GM21619 (cell line): ENCODE measurements at regions not wholly inside any gene's neighbourhood (a gene's known extent, or its start where the extent isn't known, plus 50 kb on each side); places are given as distances from the start of the nearest gene placed in this dataset.

ENCODE experiments used
- ATAC-seq: cut with Tn5 transposase; IDR thresholded peaks from one replicate; pipeline ENCODE4 v1.9.1; 2021; ENCODE audit not compliant: unreplicated experiment

- ATAC-seq, result no peak
These were observed 139.3 kb downstream of the IRF8 start for GRCh38 chr16:86037999-86038925.

- ATAC-seq, result no peak
These were observed 140.0 kb downstream of the IRF8 start for GRCh38 chr16:86038926-86039310.

- ATAC-seq, result no peak
These were observed 140.6 kb downstream of the IRF8 start for GRCh38 chr16:86039606-86040005.

GRCh38 chr16:86040496-86040895 lies 141.5 kb downstream of the IRF8 start:
- no peak for ATAC-seq

GRCh38 chr16:86041215-86041614 lies 142.3 kb downstream of the IRF8 start:
- ATAC-seq, result no peak

- ATAC-seq, result no peak
These were observed 142.8 kb downstream of the IRF8 start for GRCh38 chr16:86041807-86042206.

GRCh38 chr16:86042393-86042792 lies 143.4 kb downstream of the IRF8 start:
- no peak for ATAC-seq

GRCh38 chr16:86042996-86043725 lies 144.2 kb downstream of the IRF8 start:
- no peak for ATAC-seq

GRCh38 chr16:86044241-86044671 lies 145.3 kb downstream of the IRF8 start:
- ATAC-seq, result no peak

GRCh38 chr16:86044881-86045590 lies 146.1 kb downstream of the IRF8 start:
- ATAC-seq, result no peak

- ATAC-seq, result no peak
These were observed 146.6 kb downstream of the IRF8 start for GRCh38 chr16:86045591-86045971.

- ATAC-seq, result no peak
These were observed 147.1 kb downstream of the IRF8 start for GRCh38 chr16:86046026-86046425.

GRCh38 chr16:86046667-86047270 lies 147.8 kb downstream of the IRF8 start:
- no peak for ATAC-seq

GRCh38 chr16:86048221-86048620 lies 149.3 kb downstream of the IRF8 start:
- no peak for ATAC-seq

GRCh38 chr16:86048882-86049585 lies 150.1 kb downstream of the IRF8 start:
- ATAC-seq, result no peak

- ATAC-seq, result no peak
These were observed 150.7 kb downstream of the IRF8 start for GRCh38 chr16:86049641-86050040.

GRCh38 chr16:86050111-86050510 lies 151.1 kb downstream of the IRF8 start:
- ATAC-seq, result no peak

GRCh38 chr16:86050591-86051367 lies 151.8 kb downstream of the IRF8 start:
- no peak for ATAC-seq

- ATAC-seq, result no peak
These were observed 152.6 kb downstream of the IRF8 start for GRCh38 chr16:86051368-86052114.
